ENCODE measurements at regions not wholly inside any gene's neighbourhood (a gene's known extent, or its start where the extent isn't known, plus 50 kb on each side); places are given as distances from the start of the nearest gene placed in this dataset.
"Not testable (repeated sequence)": the region's sequence is repeated elsewhere in the genome, so short reads cannot be mapped to it uniquely, and the experiment has no call there.

DNA sequence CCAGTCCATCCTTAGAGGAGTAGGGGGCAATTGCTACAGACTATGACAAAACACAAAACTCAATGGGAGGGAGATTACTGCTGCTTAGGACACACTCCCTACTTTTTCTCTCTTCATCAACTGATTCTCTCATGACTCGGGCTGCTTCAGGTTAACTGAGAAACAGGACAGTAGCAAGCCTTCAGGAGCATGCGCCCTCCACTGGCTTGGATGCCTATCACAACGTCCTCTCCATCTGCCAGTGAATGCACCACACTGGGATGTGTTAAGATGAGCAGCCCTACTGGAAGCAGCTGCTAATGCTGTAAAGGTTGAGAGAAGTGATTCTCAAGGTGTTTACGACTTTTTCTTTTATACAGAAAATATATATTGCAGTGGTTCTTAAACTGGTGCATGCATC, 542.3 kb downstream of the EDEM1 start:
- no peak for DNase-seq (ENCODE audit: low read depth in 4 of 4, low spot score in 3 of 4)

- DNase-seq (ENCODE audit: low read depth in 4 of 4, low spot score in 3 of 4), result no peak
These were observed 543.6 kb downstream of the EDEM1 start for GRCh38 chr3:5731100-5731499.

- DNase-seq (ENCODE audit: low read depth in 4 of 4, low spot score in 3 of 4), result no peak
These were observed 544.6 kb downstream of the EDEM1 start for GRCh38 chr3:5732081-5732480.

GRCh38 chr3:5733995-5734394, 546.5 kb downstream of the EDEM1 start:
- DNase-seq (ENCODE audit: low read depth in 4 of 4, low spot score in 3 of 4), result no peak

GRCh38 chr3:5735896-5736295, 548.4 kb downstream of the EDEM1 start:
- DNase-seq (ENCODE audit: low read depth in 4 of 4, low spot score in 3 of 4), result no peak

DNA sequence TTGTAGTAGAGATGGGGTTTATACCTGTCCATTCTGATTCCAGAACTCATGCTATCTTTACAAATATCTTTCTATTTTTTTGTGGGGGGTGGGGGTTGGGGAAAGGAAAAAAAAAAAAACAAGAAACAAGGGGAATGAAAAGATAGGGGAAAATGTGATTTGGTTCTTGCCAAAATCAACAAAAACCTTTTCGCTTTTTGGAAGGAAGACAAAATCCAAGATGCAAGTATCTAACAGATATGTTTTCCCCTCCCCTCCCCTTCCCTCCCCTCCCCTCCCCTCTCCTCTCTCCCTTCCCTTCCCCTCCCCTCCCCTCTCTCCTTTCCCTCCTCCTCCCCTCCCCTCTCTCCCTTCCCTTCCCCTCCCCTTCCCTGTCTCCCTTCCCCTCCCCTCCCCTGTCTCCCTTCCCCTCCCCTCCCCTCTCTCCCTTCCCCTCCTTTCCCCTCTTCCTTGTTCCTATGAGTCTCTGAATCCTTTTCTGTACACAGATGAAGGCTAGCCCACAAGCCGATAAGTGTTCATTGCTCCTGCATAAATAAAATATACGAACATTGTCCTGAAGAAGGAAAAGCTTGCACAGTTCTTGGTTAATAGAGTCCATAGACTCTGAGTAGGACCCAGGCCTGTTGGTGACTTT, 551.9 kb downstream of the EDEM1 start:
- DNase-seq (ENCODE audit: low read depth in 4 of 4, low spot score in 3 of 4), result no peak

- DNase-seq (ENCODE audit: low read depth in 4 of 4, low spot score in 3 of 4), result no peak
These were observed 552.4 kb downstream of the EDEM1 start for GRCh38 chr3:5739949-5740348.

DNA sequence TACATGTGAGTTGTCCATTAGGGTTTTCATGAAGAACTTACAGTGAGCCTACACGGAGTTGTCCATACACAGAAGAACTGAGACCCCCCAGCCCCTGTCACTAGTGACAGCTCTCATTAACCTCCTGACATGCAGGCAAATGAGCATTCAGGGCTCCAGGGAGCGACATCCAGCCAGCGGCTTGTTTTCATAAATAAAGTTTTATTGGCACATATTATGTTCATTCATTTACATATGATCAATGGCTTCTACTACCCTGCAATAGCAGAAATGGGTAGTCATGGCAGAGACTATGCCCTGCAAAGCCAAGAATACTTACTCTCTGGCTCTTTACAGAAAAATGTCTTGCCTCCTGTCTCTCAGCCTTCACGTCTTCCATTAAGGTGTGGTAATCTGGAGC, 553.5 kb downstream of the EDEM1 start:
- DNase-seq (ENCODE audit: low read depth in 4 of 4, low spot score in 3 of 4), result no peak

- DNase-seq (ENCODE audit: low read depth in 4 of 4, low spot score in 3 of 4), result no peak
These were observed 562.6 kb downstream of the EDEM1 start for GRCh38 chr3:5750091-5750490.

DNA sequence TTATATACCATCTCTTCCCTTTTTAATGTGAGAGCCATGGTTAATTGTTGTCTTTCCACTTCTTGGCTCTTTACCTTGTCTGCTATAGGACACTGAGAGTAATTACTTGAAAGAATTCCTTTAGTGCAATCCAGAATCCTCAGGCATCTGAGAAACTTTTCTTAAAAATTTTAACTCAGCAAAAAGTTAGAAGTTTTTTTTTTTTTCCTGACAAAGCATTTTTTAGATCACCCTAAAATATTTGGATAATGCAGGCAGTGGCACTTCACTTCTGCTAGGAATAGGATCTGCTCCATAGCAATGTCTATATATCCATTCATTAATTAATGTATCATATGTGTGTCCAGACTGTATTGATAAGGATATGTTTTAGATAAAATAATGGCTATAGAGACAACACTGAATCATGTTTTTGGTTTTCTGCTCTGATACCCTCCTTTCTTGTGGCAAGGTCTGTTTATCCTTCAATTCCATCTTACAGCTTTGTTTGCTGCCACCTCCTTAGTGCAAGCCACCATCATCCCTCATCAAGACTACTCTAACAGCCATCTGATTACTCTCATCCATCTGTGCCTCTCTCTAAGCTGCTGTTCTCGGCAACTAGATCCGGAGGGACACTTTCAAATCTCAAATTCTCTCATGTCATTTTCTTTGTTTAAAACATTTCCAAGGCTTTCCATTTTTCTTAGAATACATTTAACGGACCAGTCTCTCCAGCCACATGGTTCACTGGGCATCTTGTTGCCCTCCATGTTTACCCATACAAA, 563.5 kb downstream of the EDEM1 start:
- DNase-seq (ENCODE audit: low read depth in 4 of 4, low spot score in 3 of 4), result no peak

- DNase-seq (ENCODE audit: low read depth in 4 of 4, low spot score in 3 of 4), result peak in 1 of 4 donors; percentile 7
These were observed 567.1 kb downstream of the EDEM1 start for GRCh38 chr3:5754602-5755001.

GRCh38 chr3:5756443-5756842, 568.9 kb downstream of the EDEM1 start:
- no peak for DNase-seq (ENCODE audit: low read depth in 4 of 4, low spot score in 3 of 4)

- no peak for DNase-seq (ENCODE audit: low read depth in 4 of 4, low spot score in 3 of 4)
These were observed 569.8 kb downstream of the EDEM1 start for GRCh38 chr3:5757213-5757804.

DNA sequence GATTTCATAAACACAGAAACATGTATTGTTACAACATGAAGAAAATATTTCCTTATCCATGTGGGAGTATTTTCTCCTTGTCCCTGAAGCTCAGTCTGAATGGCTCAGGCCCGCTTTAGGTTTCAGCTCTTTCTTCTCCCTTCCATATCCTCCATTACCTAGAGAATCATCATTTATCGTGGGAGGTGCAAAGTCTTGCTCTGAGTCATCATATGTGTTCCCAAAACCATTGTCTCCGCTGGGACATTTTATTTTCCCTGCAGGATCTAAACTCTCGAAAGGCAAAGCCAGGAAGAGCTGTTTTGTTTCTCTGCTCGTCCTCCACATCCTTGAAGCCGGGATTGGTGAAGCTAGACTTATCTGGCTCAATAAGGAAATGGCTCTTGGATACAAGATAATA, 571.2 kb downstream of the EDEM1 start:
- DNase-seq (ENCODE audit: low read depth in 4 of 4, low spot score in 3 of 4), result no peak

DNA sequence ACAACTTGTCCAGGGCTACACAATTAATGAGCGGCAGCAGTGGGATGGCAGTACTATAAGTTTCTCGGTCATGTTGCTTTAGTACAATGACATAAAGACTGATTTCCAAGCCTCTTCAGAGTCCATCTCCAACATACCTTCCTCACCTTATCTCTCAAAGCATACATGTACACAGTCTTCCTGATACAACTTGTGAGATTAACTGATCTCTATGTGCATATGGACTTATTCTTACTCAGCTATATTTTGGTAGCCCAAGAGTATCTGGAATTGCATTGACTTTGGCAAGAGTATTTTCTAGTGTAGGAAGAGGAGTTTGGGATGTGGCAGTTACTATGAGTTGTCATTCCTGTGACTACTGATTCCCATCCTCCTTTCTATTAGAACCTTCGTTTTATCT, 575.0 kb downstream of the EDEM1 start:
- DNase-seq (ENCODE audit: low read depth in 4 of 4, low spot score in 3 of 4), result no peak

DNA sequence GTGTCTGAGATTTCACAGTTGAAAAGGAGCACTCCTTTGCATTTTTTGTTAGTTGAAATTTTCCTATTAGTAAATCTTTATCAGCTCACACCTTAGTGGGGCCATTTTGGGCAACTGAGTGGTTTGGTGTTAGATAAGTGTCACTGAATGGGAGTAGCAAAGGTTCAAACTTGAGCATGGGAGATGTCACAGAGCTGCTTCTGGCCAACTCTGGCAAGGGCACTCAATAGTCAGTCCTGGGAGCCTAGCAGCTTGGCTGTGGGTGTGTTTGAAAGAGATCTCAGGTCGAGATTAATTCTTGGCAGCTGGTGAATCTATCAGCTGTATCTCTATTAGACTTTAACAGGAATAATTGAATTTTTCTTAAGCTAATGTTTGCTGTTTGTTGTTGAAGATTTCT, 579.3 kb downstream of the EDEM1 start:
- DNase-seq (ENCODE audit: low read depth in 4 of 4, low spot score in 3 of 4), result no peak

DNA sequence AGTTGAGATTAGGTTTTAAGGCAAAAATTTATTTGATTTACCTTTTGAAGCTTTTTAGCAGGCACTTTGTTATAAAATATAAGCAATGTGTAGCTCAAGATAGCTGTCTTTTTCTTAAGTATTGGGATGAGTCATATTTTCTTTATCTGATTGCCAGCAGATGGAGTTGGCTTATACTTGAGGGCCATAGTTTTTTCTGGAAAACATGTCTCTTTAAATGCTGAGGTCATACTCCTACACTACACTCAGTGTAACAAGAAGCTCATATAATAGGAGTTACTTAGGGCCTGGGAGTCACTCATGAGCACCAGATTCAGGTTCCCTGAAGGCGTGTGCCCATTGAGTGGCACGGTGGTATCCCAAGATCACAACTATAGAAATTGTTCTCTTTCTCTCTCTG, 579.8 kb downstream of the EDEM1 start:
- no peak for DNase-seq (ENCODE audit: low read depth in 4 of 4, low spot score in 3 of 4)

DNA sequence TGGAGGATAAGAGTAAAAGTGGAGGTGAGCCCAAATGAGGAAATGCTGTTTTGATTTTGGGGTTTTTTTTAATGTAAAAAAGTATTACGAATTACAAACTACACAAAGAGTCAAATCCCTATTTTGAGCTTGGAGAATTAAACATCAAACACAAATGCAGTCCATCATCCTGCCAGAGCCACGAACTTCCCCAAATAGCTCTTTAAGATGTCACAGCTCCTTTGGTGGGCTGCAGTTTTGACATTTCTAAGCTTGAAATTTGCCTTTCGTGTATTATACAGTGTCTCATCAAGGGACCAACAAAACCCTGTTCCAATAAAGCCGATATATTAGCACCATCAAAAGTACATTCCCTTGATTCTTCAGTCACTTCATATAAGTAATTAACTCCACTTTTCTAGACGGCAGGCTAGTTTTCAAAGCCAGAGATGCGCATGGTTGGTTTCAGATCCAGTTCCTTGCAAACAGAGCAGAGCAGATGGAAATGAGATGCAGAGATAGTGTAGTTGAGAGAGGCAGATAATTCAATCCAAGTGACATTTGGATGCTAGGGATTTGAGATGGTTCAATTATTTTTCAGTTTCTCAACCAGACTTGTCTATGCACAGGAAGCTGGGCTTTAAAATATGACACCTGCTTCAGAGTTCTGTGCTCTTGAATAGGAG, 580.9 kb downstream of the EDEM1 start:
- no peak for DNase-seq (ENCODE audit: low read depth in 4 of 4, low spot score in 3 of 4)

- DNase-seq (ENCODE audit: low read depth in 4 of 4, low spot score in 3 of 4), result no peak
These were observed 582.3 kb downstream of the EDEM1 start for GRCh38 chr3:5769825-5770224.

GRCh38 chr3:5774337-5774736, 586.8 kb downstream of the EDEM1 start:
- DNase-seq (ENCODE audit: low read depth in 4 of 4, low spot score in 3 of 4), result no peak

GRCh38 chr3:5775100-5775499, 587.6 kb downstream of the EDEM1 start:
- not testable (repeated sequence) for DNase-seq (ENCODE audit: low read depth in 4 of 4, low spot score in 3 of 4)

DNA sequence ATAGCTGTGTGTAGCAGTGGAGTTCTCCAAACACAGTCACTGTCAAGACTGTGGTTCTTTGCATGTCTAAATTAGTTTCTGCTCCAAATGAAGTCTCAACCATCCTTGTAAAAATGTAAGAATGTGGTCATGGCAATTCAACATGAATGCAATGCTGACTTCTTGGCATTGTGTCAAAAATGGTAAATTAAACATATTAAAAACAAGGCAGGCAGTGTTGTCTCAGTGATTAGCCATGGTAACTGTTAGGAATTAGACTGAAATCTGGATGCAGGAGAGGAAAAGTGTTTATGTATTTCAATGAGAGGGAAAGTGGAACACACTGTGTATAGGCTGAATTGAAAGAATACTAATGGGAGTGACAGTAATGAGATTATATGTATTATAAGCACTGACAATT, 597.2 kb downstream of the EDEM1 start:
- DNase-seq (ENCODE audit: low read depth in 4 of 4, low spot score in 3 of 4), result no peak
